ENCODE measurements at regions not wholly inside any gene's neighbourhood (a gene's known extent, or its start where the extent isn't known, plus 50 kb on each side); places are given as distances from the start of the nearest gene placed in this dataset.
"Not testable (repeated sequence)": the region's sequence is repeated elsewhere in the genome, so short reads cannot be mapped to it uniquely, and the experiment has no call there.

GRCh38 chr15:24835301-24835700 lies 119.5 kb upstream of the SNRPN start:
- DNase-seq (ENCODE audit: low read depth): no peak

GRCh38 chr15:24848050-24848449 lies 106.7 kb upstream of the SNRPN start:
- DNase-seq (ENCODE audit: low read depth): no peak

GRCh38 chr15:24856397-24857390 lies 98.1 kb upstream of the SNRPN start:
- no peak for DNase-seq (ENCODE audit: low read depth)

- no peak for DNase-seq (ENCODE audit: low read depth)
Measured at GRCh38 chr15:24857763-24858162, 97.0 kb upstream of the SNRPN start.

GRCh38 chr15:24858183-24858582 lies 96.6 kb upstream of the SNRPN start:
- not testable (repeated sequence) for DNase-seq (ENCODE audit: low read depth)

GRCh38 chr15:24858737-24859601 lies 95.8 kb upstream of the SNRPN start:
- no peak for DNase-seq (ENCODE audit: low read depth)

GRCh38 chr15:24861014-24861690 lies 93.6 kb upstream of the SNRPN start:
- DNase-seq (ENCODE audit: low read depth): no peak

- no peak for DNase-seq (ENCODE audit: low read depth)
Measured at GRCh38 chr15:24862726-24863521, 91.9 kb upstream of the SNRPN start.

- no peak for DNase-seq (ENCODE audit: low read depth)
Measured at GRCh38 chr15:24865303-24865702, 89.5 kb upstream of the SNRPN start.

GRCh38 chr15:24877174-24877573 lies 77.6 kb upstream of the SNRPN start:
- DNase-seq (ENCODE audit: low read depth): no peak

GRCh38 chr15:24878153-24878552 lies 76.6 kb upstream of the SNRPN start:
- no peak for DNase-seq (ENCODE audit: low read depth)

- no peak for DNase-seq (ENCODE audit: low read depth)
Measured at GRCh38 chr15:24879492-24879891, 75.3 kb upstream of the SNRPN start.

GRCh38 chr15:24880663-24881062 lies 74.1 kb upstream of the SNRPN start:
- no peak for DNase-seq (ENCODE audit: low read depth)

- DNase-seq (ENCODE audit: low read depth): no peak
Measured at GRCh38 chr15:24886538-24886937, 68.2 kb upstream of the SNRPN start.

- DNase-seq (ENCODE audit: low read depth): no peak
Measured at GRCh38 chr15:24898715-24899272, 56.0 kb upstream of the SNRPN start.

GRCh38 chr15:24899367-24899766 lies 55.4 kb upstream of the SNRPN start:
- DNase-seq (ENCODE audit: low read depth): no peak

GRCh38 chr15:24899795-24900194 lies 55.0 kb upstream of the SNRPN start:
- DNase-seq (ENCODE audit: low read depth): no peak

GRCh38 chr15:24901409-24901808 lies 53.4 kb upstream of the SNRPN start:
- no peak for DNase-seq (ENCODE audit: low read depth)

Data from GM04504 (cell line).